T-helper 17 cell (primary cell): ENCODE measurements at regions not wholly inside any gene's neighbourhood (a gene's known extent, or its start where the extent isn't known, plus 50 kb on each side); places are given as distances from the start of the nearest gene placed in this dataset.

Source experiments
- ATAC-seq: fragments of 150-1000 bp; cut with Tn5 transposase; 2 replicates; pipeline ENCODE4 v1.10.0; 2021; ENCODE audit warnings: mild to moderate bottlenecking, moderate library complexity
- DNase-seq, 3 donors: peaks; one replicate each; pipeline versions ENCODE4 v3.0.0 to v3.0.0-alpha.2; 2020 to 2021
- H3K9me3 ChIP-seq: one replicate; pipeline ENCODE4 v1.7.0; 2013; ENCODE audit warnings: low read length, mild to moderate bottlenecking; ENCODE audit not compliant: control insufficient read depth, poor library complexity, severe bottlenecking
- H3K27ac Mint-ChIP-seq: one replicate; pipeline ENCODE4 v1.8.0; 2022; ENCODE audit warnings: mild to moderate bottlenecking, moderate library complexity, mixed read lengths
- H3K27me3 Mint-ChIP-seq: one replicate; pipeline ENCODE4 v1.8.0; 2022; ENCODE audit warnings: mixed read lengths
- H3K36me3 Mint-ChIP-seq: one replicate; pipeline ENCODE4 v1.8.0; 2022; ENCODE audit warnings: low read depth, mixed read lengths
- H3K4me1 Mint-ChIP-seq: one replicate; pipeline ENCODE4 v1.8.0; 2022; ENCODE audit warnings: mild to moderate bottlenecking, mixed read lengths
- H3K4me3 Mint-ChIP-seq: one replicate; pipeline ENCODE4 v1.8.0; 2022; ENCODE audit warnings: mild to moderate bottlenecking, moderate library complexity, mixed read lengths

- Mint-ChIP-seq H3K4me3 (no peak overlapping the region), H3K27ac (no peak overlapping the region), H3K27me3 (no peaks in the 10 kb centered on the region), H3K4me1 (no peaks in the 10 kb centered on the region), H3K36me3 (no peaks in the 10 kb centered on the region)
- ATAC-seq (no peak), DNase-seq (no peak)
- H3K9me3 ChIP-seq: no peaks in the 10 kb centered on the region
These were observed 233.5 kb upstream of the HS3ST5 start for GRCh38 chr6:114576330-114576729.

GRCh38 chr6:114569669-114570068, 226.8 kb upstream of the HS3ST5 start:
- DNase-seq (no peak), ATAC-seq (no peak)
- no peak overlapping the region for H3K27ac Mint-ChIP-seq
- H3K4me1 Mint-ChIP-seq: no peaks in the 10 kb centered on the region
- H3K36me3 Mint-ChIP-seq: no peaks in the 10 kb centered on the region
- no peak overlapping the region for H3K4me3 Mint-ChIP-seq
- H3K9me3 ChIP-seq: no peaks in the 10 kb centered on the region
- no peaks in the 10 kb centered on the region for H3K27me3 Mint-ChIP-seq

- no peaks in the 10 kb centered on the region for H3K27me3 Mint-ChIP-seq
- H3K36me3 Mint-ChIP-seq: no peaks in the 10 kb centered on the region
- no peak overlapping the region for H3K4me3 Mint-ChIP-seq
- DNase-seq: no peak
- no peaks in the 10 kb centered on the region for H3K4me1 Mint-ChIP-seq
- no peaks in the 10 kb centered on the region for H3K9me3 ChIP-seq
- no peak for ATAC-seq
- H3K27ac Mint-ChIP-seq: no peak overlapping the region
These were observed 221.6 kb upstream of the HS3ST5 start for GRCh38 chr6:114564302-114564933.

- Mint-ChIP-seq H3K27me3 (no peaks in the 10 kb centered on the region), H3K4me3 (no peak overlapping the region), H3K4me1 (no peaks in the 10 kb centered on the region), H3K36me3 (no peaks in the 10 kb centered on the region), H3K27ac (no peak overlapping the region)
- ATAC-seq: no peak
- no peaks in the 10 kb centered on the region for H3K9me3 ChIP-seq
- DNase-seq: no peak
These were observed 216.6 kb upstream of the HS3ST5 start for GRCh38 chr6:114559419-114559818.

GRCh38 chr6:114558153-114558552, 215.3 kb upstream of the HS3ST5 start:
- Mint-ChIP-seq H3K27me3 (no peaks in the 10 kb centered on the region), H3K36me3 (no peaks in the 10 kb centered on the region), H3K27ac (no peak overlapping the region), H3K4me1 (no peaks in the 10 kb centered on the region), H3K4me3 (no peak overlapping the region)
- no peaks in the 10 kb centered on the region for H3K9me3 ChIP-seq
- DNase-seq (no peak), ATAC-seq (no peak)

- ATAC-seq (no peak), DNase-seq (no peak)
- Mint-ChIP-seq H3K27me3 (no peaks in the 10 kb centered on the region), H3K4me1 (no peaks in the 10 kb centered on the region), H3K36me3 (no peaks in the 10 kb centered on the region), H3K27ac (no peak overlapping the region), H3K4me3 (no peak overlapping the region)
- H3K9me3 ChIP-seq: no peaks in the 10 kb centered on the region
These were observed 214.1 kb upstream of the HS3ST5 start for GRCh38 chr6:114556846-114557488.

GRCh38 chr6:114550316-114550715, 207.5 kb upstream of the HS3ST5 start:
- H3K4me3 Mint-ChIP-seq: no peak overlapping the region
- H3K4me1 Mint-ChIP-seq: no peaks in the 10 kb centered on the region
- ATAC-seq (no peak), DNase-seq (no peak)
- no peaks in the 10 kb centered on the region for H3K27me3 Mint-ChIP-seq
- no peaks in the 10 kb centered on the region for H3K9me3 ChIP-seq
- no peaks in the 10 kb centered on the region for H3K36me3 Mint-ChIP-seq
- H3K27ac Mint-ChIP-seq: no peak overlapping the region

- Mint-ChIP-seq H3K4me1 (no peaks in the 10 kb centered on the region), H3K4me3 (no peak overlapping the region), H3K36me3 (no peaks in the 10 kb centered on the region), H3K27me3 (no peaks in the 10 kb centered on the region), H3K27ac (no peak overlapping the region)
- H3K9me3 ChIP-seq: no peaks in the 10 kb centered on the region
- DNase-seq (no peak), ATAC-seq (no peak)
These were observed 200.9 kb upstream of the HS3ST5 start for GRCh38 chr6:114543696-114544095.

GRCh38 chr6:114541794-114542193, 199.0 kb upstream of the HS3ST5 start:
- no peak overlapping the region for H3K4me3 Mint-ChIP-seq
- H3K27me3 Mint-ChIP-seq: no peaks in the 10 kb centered on the region
- ATAC-seq (no peak), DNase-seq (no peak)
- no peaks in the 10 kb centered on the region for H3K36me3 Mint-ChIP-seq
- no peak overlapping the region for H3K27ac Mint-ChIP-seq
- H3K4me1 Mint-ChIP-seq: no peaks in the 10 kb centered on the region
- no peaks in the 10 kb centered on the region for H3K9me3 ChIP-seq

- no peak overlapping the region for H3K27ac Mint-ChIP-seq
- H3K36me3 Mint-ChIP-seq: no peaks in the 10 kb centered on the region
- no peak for DNase-seq
- no peaks in the 10 kb centered on the region for H3K4me1 Mint-ChIP-seq
- H3K4me3 Mint-ChIP-seq: no peak overlapping the region
- ATAC-seq: no peak
- H3K27me3 Mint-ChIP-seq: no peaks in the 10 kb centered on the region
- H3K9me3 ChIP-seq: no peaks in the 10 kb centered on the region
These were observed 195.2 kb upstream of the HS3ST5 start for GRCh38 chr6:114537977-114538376.

GRCh38 chr6:114534813-114535212, 192.0 kb upstream of the HS3ST5 start:
- no peaks in the 10 kb centered on the region for H3K27me3 Mint-ChIP-seq
- DNase-seq (no peak), ATAC-seq (no peak)
- no peaks in the 10 kb centered on the region for H3K4me1 Mint-ChIP-seq
- H3K4me3 Mint-ChIP-seq: no peak overlapping the region
- H3K27ac Mint-ChIP-seq: no peak overlapping the region
- H3K9me3 ChIP-seq: no peaks in the 10 kb centered on the region
- no peaks in the 10 kb centered on the region for H3K36me3 Mint-ChIP-seq

GRCh38 chr6:114524081-114524480, 181.3 kb upstream of the HS3ST5 start:
- H3K4me3 Mint-ChIP-seq: no peak overlapping the region
- no peak for ATAC-seq
- no peaks in the 10 kb centered on the region for H3K9me3 ChIP-seq

GRCh38 chr6:114523508-114523907, 180.7 kb upstream of the HS3ST5 start:
- ATAC-seq (no peak), DNase-seq (no peak)
- H3K4me1 Mint-ChIP-seq: no peaks in the 10 kb centered on the region
- no peaks in the 10 kb centered on the region for H3K9me3 ChIP-seq
- no peak overlapping the region for H3K27ac Mint-ChIP-seq
- H3K4me3 Mint-ChIP-seq: no peak overlapping the region
- H3K27me3 Mint-ChIP-seq: no peaks in the 10 kb centered on the region
- H3K36me3 Mint-ChIP-seq: no peaks in the 10 kb centered on the region

More at GRCh38 chr6:114524081-114524480, 181.3 kb upstream of the HS3ST5 start:
- Mint-ChIP-seq H3K36me3 (no peaks in the 10 kb centered on the region), H3K27ac (no peak overlapping the region), H3K27me3 (no peaks in the 10 kb centered on the region), H3K4me1 (no peaks in the 10 kb centered on the region)
- DNase-seq: no peak

- DNase-seq (no peak), ATAC-seq (no peak)
- Mint-ChIP-seq H3K36me3 (no peaks in the 10 kb centered on the region), H3K4me3 (no peak overlapping the region), H3K27me3 (no peaks in the 10 kb centered on the region), H3K4me1 (no peaks in the 10 kb centered on the region), H3K27ac (no peak overlapping the region)
- H3K9me3 ChIP-seq: no peaks in the 10 kb centered on the region
These were observed 179.1 kb upstream of the HS3ST5 start for GRCh38 chr6:114521926-114522325.
